ENCODE measurements at regions not wholly inside any gene's neighbourhood (a gene's known extent, or its start where the extent isn't known, plus 50 kb on each side); places are given as distances from the start of the nearest gene placed in this dataset.
"Not testable (repeated sequence)": the region's sequence is repeated elsewhere in the genome, so short reads cannot be mapped to it uniquely, and the experiment has no call there.

DNA sequence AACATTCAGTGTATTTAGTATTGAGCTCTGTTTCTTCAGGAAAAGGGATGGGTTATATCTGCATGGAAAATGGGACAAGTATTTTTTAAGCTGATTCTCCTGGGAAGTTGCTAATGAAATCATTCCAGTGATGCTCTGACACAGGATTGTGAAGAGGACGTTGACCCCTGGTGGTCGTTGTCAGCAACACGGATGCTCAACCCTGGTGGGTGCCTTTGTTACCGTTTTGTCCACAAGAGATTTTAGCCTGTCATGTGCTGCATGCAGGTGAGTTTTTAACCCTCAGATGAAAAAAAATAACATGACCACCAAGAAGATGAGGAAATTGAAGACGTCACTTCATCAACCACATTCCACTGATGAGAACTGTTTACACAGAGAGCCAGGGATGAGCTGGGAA lies 1186.1 kb downstream of the TMEM121 start:
- not testable (repeated sequence) for DNase-seq (ENCODE audit: low spot score)

DNA sequence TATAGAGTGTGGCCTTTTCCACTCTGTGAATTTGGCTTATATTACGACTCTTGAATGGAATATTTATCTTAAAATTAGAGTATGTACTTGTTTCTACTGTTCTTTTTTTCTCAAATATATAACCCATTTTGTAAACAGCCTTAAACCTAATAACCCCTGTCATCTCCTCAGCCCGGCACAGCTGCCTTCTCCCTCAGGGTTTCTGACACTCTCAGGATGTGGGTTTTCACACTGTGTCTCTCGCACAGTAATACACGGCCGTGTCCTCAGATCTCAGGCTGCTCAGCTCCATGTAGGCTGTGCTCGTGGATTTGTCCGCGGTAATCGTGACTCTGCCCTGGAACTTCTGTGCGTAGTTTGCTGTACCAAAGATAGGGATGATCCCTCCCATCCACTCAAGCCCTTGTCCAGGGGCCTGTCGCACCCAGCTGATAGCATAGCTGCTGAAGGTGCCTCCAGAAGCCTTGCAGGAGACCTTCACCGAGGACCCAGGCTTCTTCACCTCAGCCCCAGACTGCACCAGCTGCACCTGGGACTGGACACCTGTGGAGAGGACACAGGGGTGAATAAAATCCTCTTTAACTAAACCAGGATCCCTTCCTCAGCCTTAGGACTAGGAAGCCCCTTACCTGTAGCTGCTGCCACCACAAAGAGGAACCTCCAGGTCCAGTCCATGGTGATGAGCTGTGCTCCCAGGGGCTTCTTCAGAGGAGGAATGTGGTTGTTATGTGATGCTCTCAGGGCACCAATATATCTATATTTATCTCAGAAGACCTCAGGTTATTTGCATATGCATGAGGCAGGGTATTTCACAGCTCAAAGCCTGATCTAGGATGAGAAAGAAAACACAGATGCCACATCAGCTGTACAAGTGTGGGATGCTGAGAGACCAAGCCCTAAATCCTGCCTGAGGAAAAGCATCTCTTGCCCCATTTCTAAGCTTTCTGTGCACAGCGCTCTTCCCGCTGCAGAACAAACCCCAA lies 1188.4 kb downstream of the TMEM121 start:
- not testable (repeated sequence) for DNase-seq (ENCODE audit: low spot score)

DNA sequence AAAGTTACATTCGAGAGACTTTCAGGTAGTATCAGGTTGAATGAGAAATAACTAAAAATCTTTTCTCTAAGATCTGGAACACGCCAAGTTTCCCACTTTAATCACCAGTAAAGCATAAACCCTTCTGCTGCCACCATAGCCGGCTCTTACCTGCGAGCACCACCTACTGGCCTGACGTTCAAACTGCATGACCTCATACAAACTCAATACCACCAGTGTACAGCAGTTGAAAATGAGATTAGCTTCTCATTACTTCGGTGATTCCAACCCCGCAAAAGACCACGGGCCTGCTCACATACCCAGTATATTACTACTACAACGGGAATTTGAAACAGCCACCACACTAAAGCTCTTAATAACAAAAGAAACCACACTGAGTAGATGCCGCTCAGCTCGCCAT lies 1191.2 kb downstream of the TMEM121 start:
- not testable (repeated sequence) for DNase-seq (ENCODE audit: low spot score)

DNA sequence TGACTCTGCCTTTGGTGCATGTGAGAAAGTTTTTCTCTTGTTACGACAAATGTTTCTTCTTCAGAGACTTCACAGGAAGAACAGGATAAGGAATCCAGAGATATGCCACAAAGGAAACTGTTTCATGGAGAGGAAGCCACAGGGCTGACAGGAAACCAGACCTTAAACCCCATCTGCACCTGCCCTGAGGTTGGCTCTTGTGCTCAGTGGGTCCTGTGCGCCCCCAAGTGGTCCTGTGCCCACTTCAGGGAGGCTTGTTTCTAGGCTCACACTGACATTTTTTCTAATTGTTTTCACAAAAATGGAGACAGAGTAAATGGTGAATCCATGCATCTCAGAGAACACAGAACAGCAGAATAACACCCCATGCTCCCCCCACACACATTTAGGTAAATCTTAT lies 1193.5 kb downstream of the TMEM121 start:
- DNase-seq (ENCODE audit: low spot score): not testable (repeated sequence)

DNA sequence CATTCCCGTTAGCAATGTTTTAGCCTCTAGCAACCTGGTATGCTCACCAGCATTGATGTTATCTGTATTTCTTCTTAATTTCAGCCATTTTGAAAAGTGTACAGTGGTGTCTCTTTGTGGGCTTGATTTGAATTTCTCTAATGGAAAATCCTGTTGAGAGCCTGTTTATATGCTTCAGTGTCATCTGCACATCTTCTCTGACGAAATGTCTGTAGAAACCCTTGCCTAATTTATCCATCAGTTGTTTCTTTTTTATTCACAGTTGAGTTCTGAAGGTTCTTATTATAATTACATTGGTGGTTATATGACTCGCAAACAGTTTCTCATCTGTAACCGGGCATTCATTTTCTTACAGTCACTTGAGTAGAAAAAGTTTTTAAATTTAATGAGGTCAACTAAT lies 1195.5 kb downstream of the TMEM121 start:
- not testable (repeated sequence) for DNase-seq (ENCODE audit: low spot score)

DNA sequence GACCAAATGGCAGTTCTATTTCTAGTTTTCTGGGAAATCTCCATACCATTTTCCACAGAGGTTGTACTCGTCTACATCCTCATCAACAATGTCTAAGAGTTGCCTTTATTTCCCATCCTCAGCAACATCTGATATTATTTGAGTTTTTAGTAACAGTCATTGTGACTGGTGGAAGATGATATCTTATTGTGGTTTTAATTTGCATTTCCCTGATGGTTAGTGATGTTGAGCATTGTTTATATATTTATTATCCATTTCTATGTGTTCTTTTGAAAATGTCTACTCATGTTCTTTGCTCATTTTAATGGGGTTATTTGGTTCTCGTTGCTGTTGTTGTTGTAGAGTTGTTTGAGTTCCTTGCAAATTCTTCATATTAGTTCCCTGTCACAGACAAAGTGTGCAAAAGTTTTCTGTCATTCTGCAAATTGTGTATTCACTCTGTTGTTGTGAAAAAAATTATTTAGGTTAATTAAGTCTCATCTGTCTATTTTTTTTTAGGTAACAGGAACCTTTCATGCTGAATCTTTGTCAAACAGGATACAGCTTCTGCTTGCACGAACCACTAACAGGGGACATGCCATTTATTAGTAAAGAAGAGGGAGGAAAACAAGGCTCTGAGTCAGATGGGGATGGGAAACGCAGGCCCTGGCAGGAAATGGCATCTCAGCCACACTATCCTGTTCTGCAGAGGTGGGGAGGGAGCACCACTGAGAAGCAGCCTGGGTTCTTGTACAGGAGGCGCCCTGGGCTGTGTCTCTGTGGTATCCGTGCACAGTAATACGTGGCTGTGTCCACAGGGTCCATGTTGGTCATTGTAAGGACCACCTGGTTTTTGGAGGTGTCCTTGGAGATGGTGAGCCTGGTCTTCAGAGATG lies 1196.7 kb downstream of the TMEM121 start:
- not testable (repeated sequence) for DNase-seq (ENCODE audit: low spot score)

DNA sequence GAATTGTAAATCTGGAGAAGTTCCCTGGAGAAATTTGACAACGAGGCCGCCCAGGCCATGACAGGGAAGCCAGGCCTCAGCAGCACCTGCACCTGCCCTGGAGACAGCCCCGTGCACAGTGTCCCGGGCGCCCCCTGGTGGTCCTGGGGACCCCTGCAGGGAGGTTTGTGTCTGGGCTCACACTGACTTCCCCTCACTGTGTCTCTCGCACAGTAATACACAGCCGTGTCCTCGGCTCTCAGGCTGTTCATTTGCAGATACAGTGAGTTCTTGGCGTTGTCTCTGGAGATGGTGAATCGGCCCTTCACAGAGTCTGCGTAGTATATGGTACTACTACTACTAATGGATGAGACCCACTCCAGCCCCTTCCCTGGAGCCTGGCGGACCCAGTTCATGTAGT lies 1201.6 kb downstream of the TMEM121 start:
- not testable (repeated sequence) for DNase-seq (ENCODE audit: low spot score)

DNA sequence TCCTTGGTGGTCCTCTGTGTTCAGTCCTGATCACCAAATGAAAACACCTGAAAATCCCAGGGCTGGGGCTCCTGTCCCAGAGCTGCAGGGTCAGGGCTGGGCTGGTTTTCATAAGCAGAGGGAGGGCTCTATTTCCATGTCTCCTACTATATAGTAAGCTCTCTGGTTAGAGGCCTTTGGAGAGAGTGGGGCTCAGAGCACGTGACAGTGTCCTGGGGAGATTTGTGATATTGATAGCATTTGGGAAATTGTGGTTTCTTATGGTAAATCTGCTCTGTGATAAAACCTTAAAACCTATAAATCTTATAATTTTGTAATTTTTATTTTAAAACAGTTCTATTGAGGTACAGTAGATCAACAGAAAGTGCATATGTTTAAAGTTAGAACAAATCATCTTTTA lies 1202.2 kb downstream of the TMEM121 start:
- no peak for DNase-seq (ENCODE audit: low spot score)

DNA sequence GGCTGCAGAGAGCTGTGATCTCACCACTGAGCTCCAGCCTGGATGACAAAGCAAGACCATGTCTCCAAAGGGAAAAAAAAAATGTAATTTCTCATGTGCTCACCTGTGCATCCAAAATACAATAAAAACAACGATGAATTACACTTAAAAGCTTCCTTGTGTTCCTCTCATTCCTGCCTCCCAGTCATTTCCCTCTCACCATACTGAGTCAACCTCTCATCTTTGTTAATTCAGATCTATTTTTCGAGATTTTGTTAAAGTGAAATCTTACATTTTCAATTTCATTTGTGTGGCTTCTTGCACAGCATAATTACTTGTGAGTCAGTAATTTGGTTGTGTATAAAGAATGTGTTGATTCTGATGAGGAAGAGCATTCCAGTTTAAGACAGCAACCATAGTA lies 1203.2 kb downstream of the TMEM121 start:
- no peak for DNase-seq (ENCODE audit: low spot score)

DNA sequence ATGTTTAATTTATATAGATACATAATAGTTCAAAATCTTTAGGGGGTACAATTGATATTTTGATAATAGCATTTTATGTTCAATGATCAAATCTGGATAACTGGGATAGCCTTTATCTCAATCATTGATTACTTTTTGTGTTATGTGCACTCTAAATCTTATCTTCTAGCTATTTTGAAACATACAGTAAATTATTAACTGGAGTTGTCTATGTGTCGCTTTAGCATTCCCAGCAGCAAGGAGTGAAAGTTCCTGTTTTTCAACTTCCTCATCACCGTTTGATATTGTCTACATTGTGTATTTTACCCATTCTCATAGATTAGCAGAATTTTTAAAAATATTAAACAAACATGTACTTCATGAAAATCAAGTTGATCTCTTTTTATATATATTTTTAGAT lies 1207.4 kb downstream of the TMEM121 start:
- DNase-seq (ENCODE audit: low spot score): no peak

DNA sequence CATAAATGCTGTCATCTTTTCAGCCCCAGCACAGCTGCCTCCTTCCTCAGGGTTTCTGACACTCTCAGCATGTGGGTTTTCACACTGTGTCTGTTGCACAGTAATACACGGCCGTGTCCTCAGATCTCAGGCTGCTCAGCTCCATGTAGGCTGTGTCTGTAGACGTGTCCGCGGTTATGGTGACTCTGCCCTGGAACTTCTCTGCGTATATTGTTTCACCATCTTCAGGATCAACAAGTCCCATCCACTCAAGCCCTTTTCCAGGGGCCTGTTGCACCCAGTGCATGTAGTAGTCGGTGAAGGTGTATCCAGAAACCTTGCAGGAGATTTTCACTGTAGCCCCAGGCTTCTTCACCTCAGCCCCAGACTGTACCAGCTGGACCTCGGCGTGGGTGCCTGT lies 1210.6 kb downstream of the TMEM121 start:
- DNase-seq (ENCODE audit: low spot score): no peak

DNA sequence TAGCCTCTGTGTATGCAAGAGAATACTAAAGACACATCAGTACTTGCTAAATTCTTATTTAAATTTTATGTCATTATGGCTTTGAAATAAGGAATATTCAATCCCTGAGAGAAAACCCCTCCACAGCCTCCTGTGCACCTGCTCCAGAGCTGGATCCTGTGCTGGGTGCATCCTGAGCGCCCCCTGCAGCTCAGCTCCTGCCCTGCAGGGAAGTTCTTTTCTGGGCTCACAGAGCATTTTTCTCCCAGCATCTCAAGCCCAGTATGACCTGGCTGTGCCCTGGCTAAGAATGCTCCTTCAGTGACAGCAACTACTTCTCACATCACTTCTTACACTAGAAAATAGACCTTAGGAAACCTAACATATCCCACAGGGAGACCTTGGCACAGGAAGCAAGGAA lies 1211.7 kb downstream of the TMEM121 start:
- DNase-seq (ENCODE audit: low spot score): no peak

DNA sequence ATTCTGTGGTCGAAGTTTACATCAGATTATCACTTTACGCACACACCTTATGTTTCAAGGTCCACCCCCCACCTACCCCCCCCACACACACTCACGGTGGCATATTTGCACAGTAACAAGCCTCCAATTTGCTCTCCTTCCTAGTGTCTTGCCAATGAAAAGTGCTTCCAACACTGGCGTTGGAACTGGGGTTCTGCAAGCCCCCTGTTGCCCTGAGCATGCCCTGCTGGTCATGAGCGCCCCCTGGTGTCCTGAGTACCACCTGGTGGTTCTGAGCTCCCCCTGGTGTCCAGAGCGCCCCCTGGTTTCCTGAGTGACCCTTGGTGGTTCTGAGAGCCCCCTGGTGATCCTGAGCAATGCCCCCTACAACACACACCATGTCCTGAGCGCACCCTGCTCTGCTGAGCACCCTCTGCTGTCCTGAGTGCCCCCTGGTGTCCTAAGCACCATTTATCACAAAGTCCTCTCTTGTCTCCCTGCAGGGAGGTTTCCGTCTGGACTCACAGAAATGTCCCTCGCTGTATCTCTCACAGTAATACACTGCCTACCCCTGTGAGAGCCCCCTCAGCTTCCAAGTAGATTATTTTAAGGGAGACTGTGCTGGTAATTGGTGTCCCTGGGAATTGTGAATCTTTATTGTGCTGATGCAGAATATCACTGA lies 1212.3 kb downstream of the TMEM121 start:
- DNase-seq (ENCODE audit: low spot score): not testable (repeated sequence)

DNA sequence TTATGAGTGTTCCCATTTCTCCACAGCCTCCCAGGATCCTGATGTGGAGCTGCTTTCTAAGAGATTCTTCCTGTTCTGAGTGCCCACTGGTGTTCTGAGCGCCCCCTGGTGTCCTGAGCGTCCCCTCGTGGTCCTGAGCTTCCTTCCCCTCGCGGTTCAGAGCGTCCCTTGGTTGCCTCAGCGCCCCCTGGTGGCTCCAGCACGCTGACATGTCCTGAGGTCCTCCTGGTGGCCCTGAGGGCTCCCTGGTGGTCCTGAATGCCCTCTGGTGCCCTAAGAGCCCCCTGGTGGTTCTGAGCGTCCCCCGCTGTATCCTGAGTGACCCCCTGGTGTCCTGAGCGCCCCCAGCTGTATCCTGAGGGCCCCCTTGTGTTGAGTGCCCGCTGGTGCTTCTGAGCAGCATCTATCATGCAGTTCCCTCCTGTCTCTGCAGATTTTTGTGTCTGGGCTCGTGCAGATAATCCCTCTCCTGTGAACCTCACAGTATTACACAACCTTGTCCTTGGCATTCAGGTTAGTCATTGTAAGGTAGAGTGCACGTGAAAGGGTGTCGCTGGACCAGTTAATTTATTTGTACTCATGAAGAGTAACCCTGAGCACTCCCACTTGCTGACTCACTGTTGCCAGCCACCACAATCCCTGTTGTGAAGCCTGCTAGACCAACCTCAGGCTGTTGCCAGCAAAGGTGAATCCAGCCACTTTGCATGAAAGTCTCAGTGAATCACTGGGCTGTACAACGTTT lies 1214.9 kb downstream of the TMEM121 start:
- DNase-seq (ENCODE audit: low spot score): peak; percentile 16

DNA sequence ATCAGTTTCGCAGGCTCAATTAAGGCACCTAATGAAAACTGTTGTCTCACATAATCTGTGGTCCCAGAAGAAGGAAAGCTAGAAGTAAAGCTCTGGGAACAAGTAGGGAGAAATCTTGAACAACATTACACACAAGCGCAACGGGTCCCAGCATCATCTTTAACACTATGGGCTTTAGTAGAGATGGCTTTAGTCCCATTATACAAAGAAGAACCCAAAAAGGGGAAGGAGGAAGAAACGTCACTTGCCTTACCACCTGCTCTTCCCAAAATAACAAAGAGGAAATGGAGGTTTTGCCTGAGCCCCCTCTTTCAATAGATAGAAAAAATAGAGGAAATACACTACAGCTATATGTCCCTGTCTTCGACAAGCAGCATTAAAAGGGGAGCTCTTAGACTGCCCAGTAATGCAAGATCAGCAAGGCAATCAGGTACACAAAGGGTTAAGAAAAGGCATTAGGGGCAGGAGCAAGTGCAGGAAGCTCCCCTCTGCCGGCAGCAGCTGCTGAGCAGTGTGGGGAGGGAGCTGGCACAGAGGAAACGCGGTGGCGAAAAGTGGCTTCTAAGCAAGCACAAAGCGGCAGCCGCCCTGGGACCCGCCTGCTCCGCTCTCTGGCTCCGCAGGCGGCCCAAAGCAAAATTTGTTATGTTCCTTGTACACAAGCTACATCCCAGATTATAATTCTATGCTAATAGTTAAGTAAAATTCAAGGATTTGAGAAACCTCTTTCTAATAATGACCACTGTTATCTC lies 1218.8 kb downstream of the TMEM121 start:
- not testable (repeated sequence) for DNase-seq (ENCODE audit: low spot score)

DNA sequence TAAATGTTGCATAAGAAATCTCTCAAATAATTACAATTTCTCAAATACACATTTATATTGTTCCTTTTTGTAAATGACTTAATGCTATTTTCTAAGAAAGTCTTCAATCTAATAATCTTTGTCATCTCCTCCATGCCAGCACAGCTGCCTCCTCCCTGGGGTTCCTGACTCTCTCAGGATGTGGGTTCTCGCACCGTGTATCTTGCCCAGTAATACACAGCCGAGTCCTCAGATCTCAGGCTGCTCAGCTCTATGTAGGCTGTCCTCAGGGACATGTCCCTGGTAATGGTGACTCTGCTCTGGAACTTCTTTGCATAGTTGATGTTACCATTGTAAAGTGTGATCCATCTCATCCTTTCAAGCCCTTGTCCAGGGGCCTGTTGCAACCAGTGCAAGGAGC lies 1223.7 kb downstream of the TMEM121 start:
- DNase-seq (ENCODE audit: low spot score): not testable (repeated sequence)

DNA sequence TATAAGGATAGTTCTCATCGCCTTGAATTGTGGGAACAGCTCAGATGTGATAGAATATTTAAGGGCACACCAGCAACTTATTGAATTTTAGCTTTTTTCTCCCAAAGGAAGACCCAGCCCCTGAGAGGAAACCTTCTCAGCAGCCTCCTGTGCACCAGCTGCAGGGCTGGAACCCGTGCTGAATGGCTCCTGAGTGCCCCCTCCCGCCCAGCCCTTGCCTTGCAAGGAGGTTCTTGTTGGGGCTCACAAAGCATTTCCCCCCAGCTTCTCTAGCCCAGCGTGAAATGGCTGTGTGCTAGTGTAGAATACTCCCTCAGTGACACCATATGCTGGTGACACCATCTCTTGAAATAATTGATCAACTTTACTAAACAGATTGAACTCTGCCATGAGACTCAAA lies 1227.4 kb downstream of the TMEM121 start:
- not testable (repeated sequence) for DNase-seq (ENCODE audit: low spot score)

DNA sequence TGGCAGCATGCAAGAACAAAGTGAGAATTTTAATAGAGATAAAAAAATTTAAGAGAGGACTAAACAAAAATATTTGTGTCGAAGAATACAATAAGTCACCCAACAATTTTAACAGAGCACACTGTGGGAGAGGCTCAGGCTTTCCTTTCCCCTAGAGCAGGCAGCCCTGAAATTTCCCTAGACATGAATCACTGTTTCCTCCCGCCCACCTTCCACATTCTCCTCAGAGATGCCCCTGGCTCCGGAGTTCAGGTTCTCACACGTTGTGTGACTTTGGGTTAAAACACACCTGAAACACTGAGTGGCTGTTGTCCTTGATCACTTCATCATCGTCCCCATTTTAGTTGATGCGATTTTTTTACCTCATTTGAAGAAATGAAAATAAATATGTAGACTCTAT lies 1231.1 kb downstream of the TMEM121 start:
- not testable (repeated sequence) for DNase-seq (ENCODE audit: low spot score)

DNA sequence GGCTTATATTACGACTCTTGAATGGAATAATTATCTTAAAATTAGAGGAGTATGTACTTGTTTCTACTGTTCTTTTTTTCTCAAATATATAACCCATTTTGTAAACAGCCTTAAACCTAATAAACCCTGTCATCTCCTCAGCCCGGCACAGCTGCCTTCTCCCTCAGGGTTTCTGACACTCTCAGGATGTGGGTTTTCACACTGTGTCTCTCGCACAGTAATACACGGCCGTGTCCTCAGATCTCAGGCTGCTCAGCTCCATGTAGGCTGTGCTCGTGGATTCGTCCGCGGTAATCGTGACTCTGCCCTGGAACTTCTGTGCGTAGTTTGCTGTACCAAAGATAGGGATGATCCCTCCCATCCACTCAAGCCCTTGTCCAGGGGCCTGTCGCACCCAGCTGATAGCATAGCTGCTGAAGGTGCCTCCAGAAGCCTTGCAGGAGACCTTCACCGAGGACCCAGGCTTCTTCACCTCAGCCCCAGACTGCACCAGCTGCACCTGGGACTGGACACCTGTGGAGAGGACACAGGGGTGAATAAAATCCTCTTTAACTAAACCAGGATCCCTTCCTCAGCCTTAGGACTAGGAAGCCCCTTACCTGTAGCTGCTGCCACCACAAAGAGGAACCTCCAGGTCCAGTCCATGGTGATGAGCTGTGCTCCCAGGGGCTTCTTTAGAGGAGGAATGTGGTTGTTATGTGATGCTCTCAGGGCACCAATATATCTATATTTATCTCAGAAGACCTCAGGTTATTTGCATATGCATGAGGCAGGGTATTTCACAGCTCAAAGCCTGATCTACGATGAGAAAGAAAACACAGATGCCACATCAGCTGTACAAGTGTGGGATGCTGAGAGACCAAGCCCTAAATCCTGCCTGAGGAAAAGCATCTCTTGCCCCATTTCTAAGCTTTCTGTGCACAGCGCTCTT lies 1235.8 kb downstream of the TMEM121 start:
- not testable (repeated sequence) for DNase-seq (ENCODE audit: low spot score)

DNA sequence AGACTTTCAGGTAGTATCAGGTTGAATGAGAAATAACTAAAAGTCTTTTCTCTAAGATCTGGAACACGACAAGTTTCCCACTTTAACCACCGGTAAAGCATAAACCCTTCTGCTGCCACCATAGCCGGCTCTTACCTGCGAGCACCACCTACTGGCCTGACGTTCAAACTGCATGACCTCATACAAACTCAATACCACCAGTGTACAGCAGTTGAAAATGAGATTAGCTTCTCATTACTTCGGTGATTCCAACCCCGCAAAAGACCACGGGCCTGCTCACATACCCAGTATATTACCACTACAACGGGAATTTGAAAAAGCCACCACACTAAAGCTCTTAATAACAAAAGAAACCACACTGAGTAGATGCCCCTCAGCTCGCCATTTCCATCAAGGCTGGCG lies 1238.6 kb downstream of the TMEM121 start:
- peak; percentile 0 for DNase-seq (ENCODE audit: low spot score)
